Endothelial cell of umbilical vein (primary cell): ENCODE measurements at regions not wholly inside any gene's neighbourhood (a gene's known extent, or its start where the extent isn't known, plus 50 kb on each side); places are given as distances from the start of the nearest gene placed in this dataset.

ENCODE experiments used
- CTCF ChIP-seq, 2 donors: IDR thresholded peaks; 1 replicate in 1 of 2; 2 replicates in 1 of 2; pipeline ENCODE4 v1.5.1; 2011; ENCODE audit warnings: low read length in 2 of 2, mild to moderate bottlenecking in 2 of 2, moderate library complexity in 2 of 2, control low read depth in 1 of 2, inconsistent platforms in 1 of 2, low read depth in 1 of 2; ENCODE audit not compliant: insufficient read depth in 1 of 2; ENCODE audit errors: extremely low read depth in 1 of 2
- GATA2 ChIP-seq: IDR thresholded peaks from 2 replicates; pipeline ENCODE4 v1.7.0; 2011; ENCODE audit warnings: low read depth, mild to moderate bottlenecking, moderate library complexity, mixed read lengths, low read length; ENCODE audit not compliant: insufficient read length, insufficient read depth
- MAX ChIP-seq: IDR thresholded peaks from 2 replicates; pipeline ENCODE4 v1.6.1; 2011; ENCODE audit not compliant: insufficient read depth, insufficient read length
- POLR2A ChIP-seq: IDR thresholded peaks from 2 replicates; pipeline ENCODE4 v1.6.1; 2012; ENCODE audit warnings: low read depth, mild to moderate bottlenecking, control low read depth, low read length
- POLR2AphosphoS5 ChIP-seq: IDR thresholded peaks from 2 replicates; pipeline ENCODE4 v1.6.1; 2012; ENCODE audit warnings: low read depth, mild to moderate bottlenecking, control low read depth, low read length, moderate library complexity; ENCODE audit not compliant: insufficient read depth

- no peak for TF ChIP-seq CTCF (IDR thresholded peaks at IDR 0.05; ENCODE audit: extremely low read depth in 1 of 2, insufficient read depth in 1 of 2, low read depth in 1 of 2, low read length in 2 of 2)
- no peak for TF ChIP-seq POLR2A
- TF ChIP-seq GATA2, result no peak
- no peak for TF ChIP-seq POLR2AphosphoS5
- TF ChIP-seq MAX, result no peak
These were observed 110.0 kb downstream of the GAS1 start for GRCh38 chr9:86837345-86837744.
